ENCODE measurements at regions not wholly inside any gene's neighbourhood (a gene's known extent, or its start where the extent isn't known, plus 50 kb on each side); places are given as distances from the start of the nearest gene placed in this dataset.
"Not testable (repeated sequence)": the region's sequence is repeated elsewhere in the genome, so short reads cannot be mapped to it uniquely, and the experiment has no call there.

DNA sequence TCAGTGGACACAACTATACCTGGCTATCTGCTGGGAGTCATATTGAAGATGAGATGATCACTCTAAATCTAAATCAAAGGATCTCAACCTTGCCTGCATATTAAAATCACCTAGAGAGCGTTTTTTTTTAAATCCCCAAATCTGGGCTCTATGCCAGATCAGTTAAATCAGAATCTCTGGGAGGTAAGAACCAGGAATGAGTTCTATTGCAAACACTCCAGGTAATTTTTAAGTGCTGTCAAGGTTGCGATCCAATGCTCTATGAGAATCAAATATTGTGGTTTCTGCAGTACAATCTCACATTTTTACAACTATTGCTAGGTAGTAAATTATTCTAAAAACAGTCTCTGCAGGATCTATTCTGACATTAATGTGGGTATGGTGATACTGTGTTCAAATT, 202.3 kb upstream of the OR13F1 start:
- H3K4me1 Mint-ChIP-seq (ENCODE audit: unreplicated experiment) = no peaks in the 10 kb centered on the region
- no peak overlapping the region for H3K4me3 Mint-ChIP-seq (ENCODE audit: unreplicated experiment)
- no peaks in the 10 kb centered on the region for H3K27me3 Mint-ChIP-seq (ENCODE audit: unreplicated experiment)
- no peak for DNase-seq (ENCODE audit: extremely low spot score, unreplicated experiment)
- H3K9me3 Mint-ChIP-seq (ENCODE audit: unreplicated experiment) = peaks cover 4% of the 10 kb centered on the region
- TF ChIP-seq, protein P1, sequence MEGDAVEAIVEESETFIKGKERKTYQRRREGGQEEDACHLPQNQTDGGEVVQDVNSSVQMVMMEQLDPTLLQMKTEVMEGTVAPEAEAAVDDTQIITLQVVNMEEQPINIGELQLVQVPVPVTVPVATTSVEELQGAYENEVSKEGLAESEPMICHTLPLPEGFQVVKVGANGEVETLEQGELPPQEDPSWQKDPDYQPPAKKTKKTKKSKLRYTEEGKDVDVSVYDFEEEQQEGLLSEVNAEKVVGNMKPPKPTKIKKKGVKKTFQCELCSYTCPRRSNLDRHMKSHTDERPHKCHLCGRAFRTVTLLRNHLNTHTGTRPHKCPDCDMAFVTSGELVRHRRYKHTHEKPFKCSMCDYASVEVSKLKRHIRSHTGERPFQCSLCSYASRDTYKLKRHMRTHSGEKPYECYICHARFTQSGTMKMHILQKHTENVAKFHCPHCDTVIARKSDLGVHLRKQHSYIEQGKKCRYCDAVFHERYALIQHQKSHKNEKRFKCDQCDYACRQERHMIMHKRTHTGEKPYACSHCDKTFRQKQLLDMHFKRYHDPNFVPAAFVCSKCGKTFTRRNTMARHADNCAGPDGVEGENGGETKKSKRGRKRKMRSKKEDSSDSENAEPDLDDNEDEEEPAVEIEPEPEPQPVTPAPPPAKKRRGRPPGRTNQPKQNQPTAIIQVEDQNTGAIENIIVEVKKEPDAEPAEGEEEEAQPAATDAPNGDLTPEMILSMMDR (IDR thresholded peaks at IDR 0.05) = no peak
- H3K27ac Mint-ChIP-seq (ENCODE audit: unreplicated experiment) = no peak overlapping the region
- H3K36me3 Mint-ChIP-seq (ENCODE audit: unreplicated experiment) = no peaks in the 10 kb centered on the region

DNA sequence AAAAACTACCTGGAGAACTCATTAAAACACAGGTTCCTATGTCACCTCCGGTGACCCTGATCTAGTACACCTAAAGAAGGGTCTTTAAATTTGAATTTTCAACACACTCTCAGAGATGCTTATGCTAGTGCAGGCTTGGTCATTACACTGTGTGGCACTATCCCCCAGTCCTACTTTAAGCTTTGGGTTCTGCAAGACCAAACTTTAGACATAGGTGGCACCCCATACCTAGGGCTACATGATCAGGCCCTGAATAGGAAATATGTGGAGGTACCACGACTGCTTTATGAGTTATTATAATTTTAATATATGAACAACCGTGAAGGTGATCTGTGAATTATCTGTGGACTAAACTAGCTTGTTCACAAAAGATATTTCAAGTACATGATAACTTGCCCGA, 201.3 kb upstream of the OR13F1 start:
- peaks cover 2% of the 10 kb centered on the region for H3K27me3 Mint-ChIP-seq (ENCODE audit: unreplicated experiment)
- H3K9me3 Mint-ChIP-seq (ENCODE audit: unreplicated experiment) = peaks cover 8% of the 10 kb centered on the region
- H3K4me1 Mint-ChIP-seq (ENCODE audit: unreplicated experiment) = no peaks in the 10 kb centered on the region
- no peak overlapping the region for H3K4me3 Mint-ChIP-seq (ENCODE audit: unreplicated experiment)
- no peak for DNase-seq (ENCODE audit: extremely low spot score, unreplicated experiment)
- TF ChIP-seq, protein P1 (IDR thresholded peaks at IDR 0.05) = no peak
- no peaks in the 10 kb centered on the region for H3K36me3 Mint-ChIP-seq (ENCODE audit: unreplicated experiment)
- H3K27ac Mint-ChIP-seq (ENCODE audit: unreplicated experiment) = no peak overlapping the region

DNA sequence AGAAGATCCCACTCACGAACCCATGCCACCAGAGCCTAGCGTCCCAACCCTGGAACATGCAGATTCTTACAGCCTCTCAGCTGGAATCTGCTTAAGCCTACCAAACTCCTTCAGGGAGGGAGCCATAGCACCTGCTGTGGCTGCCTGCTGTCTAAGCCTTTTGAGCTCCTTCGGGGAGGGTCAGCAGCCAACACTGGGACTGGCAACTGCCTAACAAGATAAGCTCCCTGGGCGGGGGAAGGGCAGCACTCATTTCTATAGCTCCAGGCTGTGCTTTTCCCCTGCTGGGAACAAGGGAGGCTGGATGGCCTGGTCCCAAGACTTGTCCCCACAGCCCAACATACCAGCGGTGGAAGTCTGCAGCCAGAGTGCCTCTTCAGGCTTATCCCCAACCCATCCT, 199.1 kb upstream of the OR13F1 start:
- no peaks in the 10 kb centered on the region for H3K36me3 Mint-ChIP-seq (ENCODE audit: unreplicated experiment)
- no peak overlapping the region for H3K27ac Mint-ChIP-seq (ENCODE audit: unreplicated experiment)
- no peaks in the 10 kb centered on the region for H3K4me1 Mint-ChIP-seq (ENCODE audit: unreplicated experiment)
- H3K27me3 Mint-ChIP-seq (ENCODE audit: unreplicated experiment) = peaks cover 3% of the 10 kb centered on the region
- H3K9me3 Mint-ChIP-seq (ENCODE audit: unreplicated experiment) = peaks cover 13% of the 10 kb centered on the region
- no peak overlapping the region for H3K4me3 Mint-ChIP-seq (ENCODE audit: unreplicated experiment)
- no peak for DNase-seq (ENCODE audit: extremely low spot score, unreplicated experiment)
- TF ChIP-seq, protein P1 (IDR thresholded peaks at IDR 0.05) = no peak

DNA sequence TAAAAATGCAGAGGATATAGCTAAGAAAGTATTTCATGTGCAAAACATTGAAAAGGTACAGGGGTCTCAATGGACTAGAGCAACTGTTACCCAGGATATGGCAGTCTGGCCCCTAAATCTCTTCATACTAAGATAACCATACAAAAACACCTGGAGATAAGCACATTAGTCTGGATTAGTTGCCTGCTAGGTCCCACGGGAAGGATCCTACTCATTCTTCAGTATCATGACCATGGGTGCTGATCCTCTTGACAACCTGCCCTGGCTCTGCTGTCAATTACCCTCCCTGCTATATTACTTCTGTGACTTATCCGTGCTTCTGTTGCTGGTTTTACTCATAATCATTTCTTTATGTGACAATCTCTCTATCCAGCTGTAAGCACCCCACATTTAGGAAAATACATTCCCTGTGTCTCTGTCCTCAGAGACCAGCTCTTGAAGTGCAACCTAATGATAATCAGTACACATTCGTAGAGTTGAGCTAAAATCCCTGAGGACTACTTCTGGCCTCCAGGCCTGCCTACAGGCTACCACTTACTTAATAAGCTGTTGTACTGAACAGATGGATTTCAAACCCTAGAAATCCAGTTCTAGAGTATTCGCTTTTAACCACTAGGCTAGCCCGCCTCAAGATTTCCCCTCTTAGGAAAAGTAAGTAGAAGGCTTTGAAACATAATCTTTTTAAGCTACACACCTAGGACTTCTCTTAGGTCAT, 190.5 kb upstream of the OR13F1 start:
- no peak for DNase-seq (ENCODE audit: extremely low spot score, unreplicated experiment)
- no peak overlapping the region for H3K27ac Mint-ChIP-seq (ENCODE audit: unreplicated experiment)
- H3K4me1 Mint-ChIP-seq (ENCODE audit: unreplicated experiment) = no peaks in the 10 kb centered on the region
- peaks cover under 1% of the 10 kb centered on the region for H3K9me3 Mint-ChIP-seq (ENCODE audit: unreplicated experiment)
- H3K27me3 Mint-ChIP-seq (ENCODE audit: unreplicated experiment) = no peaks in the 10 kb centered on the region
- H3K4me3 Mint-ChIP-seq (ENCODE audit: unreplicated experiment) = no peak overlapping the region
- TF ChIP-seq, protein P1 (IDR thresholded peaks at IDR 0.05) = no peak
- no peaks in the 10 kb centered on the region for H3K36me3 Mint-ChIP-seq (ENCODE audit: unreplicated experiment)

DNA sequence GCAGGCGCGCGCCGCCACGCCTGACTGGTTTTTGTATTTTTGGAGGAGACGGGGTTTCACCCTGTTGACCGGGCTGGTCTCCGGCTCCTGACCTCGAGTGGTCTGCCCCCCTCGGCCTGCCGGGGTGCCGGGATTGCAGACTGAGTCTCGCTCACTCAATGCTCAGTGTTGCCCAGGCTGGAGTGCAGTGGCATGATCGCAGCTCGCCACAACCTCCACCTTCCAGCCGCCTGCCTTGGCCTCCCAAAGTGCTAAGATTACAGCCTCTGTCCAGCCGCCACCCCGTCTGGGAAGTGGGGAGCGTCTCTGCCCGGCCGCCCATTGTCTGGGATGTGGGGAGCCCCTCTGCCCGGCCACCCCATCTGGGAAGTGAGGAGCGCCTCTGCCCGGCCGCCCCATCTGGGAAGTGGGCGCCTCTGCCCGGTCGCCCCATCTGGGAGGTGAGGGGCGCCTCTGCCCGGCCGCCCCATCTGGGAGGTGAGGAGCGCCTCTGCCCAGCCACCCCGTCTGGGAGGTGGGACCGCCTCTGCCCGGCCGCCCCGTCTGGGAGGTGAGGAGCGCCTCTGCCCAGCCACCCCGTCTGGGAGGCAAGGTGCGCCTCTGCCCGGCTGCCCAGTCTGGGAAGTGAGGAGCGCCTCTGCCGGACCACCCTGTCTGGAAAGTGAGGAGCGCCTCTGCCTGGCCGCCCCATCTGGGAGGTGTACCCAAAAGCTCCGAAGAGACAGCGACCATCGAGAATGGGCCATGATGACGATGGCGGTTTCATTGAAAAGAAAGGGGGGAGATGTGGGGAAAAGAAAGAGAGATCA, 187.7 kb upstream of the OR13F1 start:
- not testable (repeated sequence) for H3K9me3 Mint-ChIP-seq (ENCODE audit: unreplicated experiment); H3K36me3 Mint-ChIP-seq (ENCODE audit: unreplicated experiment); H3K27me3 Mint-ChIP-seq (ENCODE audit: unreplicated experiment); DNase-seq (ENCODE audit: extremely low spot score, unreplicated experiment); H3K4me1 Mint-ChIP-seq (ENCODE audit: unreplicated experiment); H3K27ac Mint-ChIP-seq (ENCODE audit: unreplicated experiment); H3K4me3 Mint-ChIP-seq (ENCODE audit: unreplicated experiment)

All from osteocyte (in vitro differentiated cells).